ENCODE measurements at regions not wholly inside any gene's neighbourhood (a gene's known extent, or its start where the extent isn't known, plus 50 kb on each side); places are given as distances from the start of the nearest gene placed in this dataset.

DNA sequence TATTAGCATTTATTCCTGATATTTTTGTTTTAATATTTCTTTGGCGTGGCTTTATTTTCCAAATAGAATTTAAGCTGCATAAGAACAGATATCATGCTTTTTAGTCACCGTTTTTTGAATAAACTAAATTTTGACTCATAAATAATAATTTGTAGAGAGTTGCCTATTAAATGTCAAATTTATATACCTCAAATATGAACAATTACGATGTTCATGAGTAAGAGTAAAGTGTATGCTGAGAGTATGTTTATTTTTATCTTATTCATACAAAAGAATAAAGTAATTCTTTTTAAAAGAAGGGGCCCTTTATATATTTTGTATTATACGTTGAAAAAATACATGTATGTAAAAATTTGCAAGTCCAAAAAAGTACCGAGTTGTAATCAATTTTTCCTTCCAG, 126.5 kb upstream of the NRIP1 start:
- H3K27ac ChIP-seq (ENCODE audit: low read depth in 2 of 2, low read length in 2 of 2): no peak overlapping the region
- H3K9ac ChIP-seq (ENCODE audit: low read length in 3 of 3): no peak overlapping the region
- DNase-seq (no peak), FAIRE-seq (no peak)
- H3K9me3 ChIP-seq (ENCODE audit: control insufficient read depth in 2 of 3, insufficient read depth in 1 of 3, low read length in 3 of 3): no peaks in the 10 kb centered on the region
- TF ChIP-seq, protein P1, sequence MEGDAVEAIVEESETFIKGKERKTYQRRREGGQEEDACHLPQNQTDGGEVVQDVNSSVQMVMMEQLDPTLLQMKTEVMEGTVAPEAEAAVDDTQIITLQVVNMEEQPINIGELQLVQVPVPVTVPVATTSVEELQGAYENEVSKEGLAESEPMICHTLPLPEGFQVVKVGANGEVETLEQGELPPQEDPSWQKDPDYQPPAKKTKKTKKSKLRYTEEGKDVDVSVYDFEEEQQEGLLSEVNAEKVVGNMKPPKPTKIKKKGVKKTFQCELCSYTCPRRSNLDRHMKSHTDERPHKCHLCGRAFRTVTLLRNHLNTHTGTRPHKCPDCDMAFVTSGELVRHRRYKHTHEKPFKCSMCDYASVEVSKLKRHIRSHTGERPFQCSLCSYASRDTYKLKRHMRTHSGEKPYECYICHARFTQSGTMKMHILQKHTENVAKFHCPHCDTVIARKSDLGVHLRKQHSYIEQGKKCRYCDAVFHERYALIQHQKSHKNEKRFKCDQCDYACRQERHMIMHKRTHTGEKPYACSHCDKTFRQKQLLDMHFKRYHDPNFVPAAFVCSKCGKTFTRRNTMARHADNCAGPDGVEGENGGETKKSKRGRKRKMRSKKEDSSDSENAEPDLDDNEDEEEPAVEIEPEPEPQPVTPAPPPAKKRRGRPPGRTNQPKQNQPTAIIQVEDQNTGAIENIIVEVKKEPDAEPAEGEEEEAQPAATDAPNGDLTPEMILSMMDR (IDR thresholded peaks at IDR 0.05; ENCODE audit: borderline replicate concordance, extremely low read depth, insufficient read depth): no peak
- H3K4me1 ChIP-seq (ENCODE audit: control insufficient read depth in 2 of 3, insufficient read depth in 2 of 3, low read depth in 1 of 3, low read length in 3 of 3): no peaks in the 10 kb centered on the region
- H3K36me3 ChIP-seq (ENCODE audit: control insufficient read depth in 2 of 3, insufficient read depth in 3 of 3, low read length in 3 of 3): no peaks in the 10 kb centered on the region
- H3K4me3 ChIP-seq (ENCODE audit: low read length in 3 of 3): no peak overlapping the region
- intact Hi-C loops (cut with DNase I): no loop called here
- H3K27me3 ChIP-seq (ENCODE audit: control insufficient read depth, insufficient read depth, low read length): no peaks in the 10 kb centered on the region

DNA sequence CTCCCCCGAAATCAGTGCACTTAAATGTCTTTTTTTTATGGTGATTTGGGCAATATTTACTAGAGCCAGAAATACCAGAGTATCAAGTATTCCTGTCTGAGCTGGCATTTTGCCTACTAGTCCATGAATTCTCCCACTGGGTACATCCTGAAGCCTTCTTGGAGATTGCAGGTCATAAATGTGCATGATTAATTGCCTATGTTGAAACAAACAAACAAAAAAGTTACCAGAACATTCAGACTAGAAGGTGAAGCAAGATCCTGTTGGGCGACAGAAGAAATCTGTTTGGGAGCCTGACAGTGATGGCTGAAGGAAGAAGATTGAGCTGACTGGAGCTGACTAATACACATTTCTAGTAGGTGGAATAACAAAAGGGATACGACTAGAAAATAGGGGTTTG, 127.4 kb upstream of the NRIP1 start:
- peak in 2 of 5 donors; percentile 44 to 61 for DNase-seq
- Histone ChIP-seq H3K27me3 (ENCODE audit: control insufficient read depth, insufficient read depth, low read length) (no peaks in the 10 kb centered on the region), H3K9me3 (ENCODE audit: control insufficient read depth in 2 of 3, insufficient read depth in 1 of 3, low read length in 3 of 3) (no peaks in the 10 kb centered on the region), H3K36me3 (ENCODE audit: control insufficient read depth in 2 of 3, insufficient read depth in 3 of 3, low read length in 3 of 3) (no peaks in the 10 kb centered on the region), H3K4me3 (ENCODE audit: low read length in 3 of 3) (no peak overlapping the region), H3K4me1 (ENCODE audit: control insufficient read depth in 2 of 3, insufficient read depth in 2 of 3, low read depth in 1 of 3, low read length in 3 of 3) (no peaks in the 10 kb centered on the region), H3K9ac (ENCODE audit: low read length in 3 of 3) (no peak overlapping the region), H3K27ac (ENCODE audit: low read depth in 2 of 2, low read length in 2 of 2) (no peak overlapping the region)
- TF ChIP-seq, protein P1 (IDR thresholded peaks at IDR 0.05; ENCODE audit: borderline replicate concordance, extremely low read depth, insufficient read depth): no peak
- no peak for FAIRE-seq
- intact Hi-C loops (cut with DNase I): no loop called here

DNA sequence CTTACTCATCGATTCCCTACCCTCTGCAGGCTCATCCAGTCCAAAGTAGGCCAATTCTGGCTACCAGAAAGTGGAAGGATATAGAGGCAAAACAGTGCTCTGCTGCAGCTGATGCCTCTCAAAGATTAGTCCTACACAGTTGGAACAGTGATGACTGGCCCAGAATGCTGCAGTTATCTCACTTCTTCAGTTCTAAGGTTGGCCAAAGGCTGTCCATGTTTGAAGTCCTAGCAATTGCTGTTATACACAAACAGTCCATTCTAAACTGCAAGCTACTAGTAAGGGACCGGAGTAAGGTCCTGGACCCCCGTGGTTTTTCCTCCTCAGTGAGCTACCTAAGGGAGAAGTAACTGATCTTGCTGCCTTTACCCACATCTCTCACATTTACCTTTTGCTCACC, 129.1 kb upstream of the NRIP1 start:
- Histone ChIP-seq H3K4me1 (ENCODE audit: control insufficient read depth in 2 of 3, insufficient read depth in 2 of 3, low read depth in 1 of 3, low read length in 3 of 3) (no peaks in the 10 kb centered on the region), H3K4me3 (ENCODE audit: low read length in 3 of 3) (no peak overlapping the region), H3K36me3 (ENCODE audit: control insufficient read depth in 2 of 3, insufficient read depth in 3 of 3, low read length in 3 of 3) (no peaks in the 10 kb centered on the region), H3K9ac (ENCODE audit: low read length in 3 of 3) (no peak overlapping the region), H3K27me3 (ENCODE audit: control insufficient read depth, insufficient read depth, low read length) (no peaks in the 10 kb centered on the region), H3K9me3 (ENCODE audit: control insufficient read depth in 2 of 3, insufficient read depth in 1 of 3, low read length in 3 of 3) (no peaks in the 10 kb centered on the region), H3K27ac (ENCODE audit: low read depth in 2 of 2, low read length in 2 of 2) (no peak overlapping the region)
- TF ChIP-seq, protein P1 (IDR thresholded peaks at IDR 0.05; ENCODE audit: borderline replicate concordance, extremely low read depth, insufficient read depth): no peak
- FAIRE-seq (no peak), DNase-seq (no peak)
- intact Hi-C loops (cut with DNase I): no loop called here

DNA sequence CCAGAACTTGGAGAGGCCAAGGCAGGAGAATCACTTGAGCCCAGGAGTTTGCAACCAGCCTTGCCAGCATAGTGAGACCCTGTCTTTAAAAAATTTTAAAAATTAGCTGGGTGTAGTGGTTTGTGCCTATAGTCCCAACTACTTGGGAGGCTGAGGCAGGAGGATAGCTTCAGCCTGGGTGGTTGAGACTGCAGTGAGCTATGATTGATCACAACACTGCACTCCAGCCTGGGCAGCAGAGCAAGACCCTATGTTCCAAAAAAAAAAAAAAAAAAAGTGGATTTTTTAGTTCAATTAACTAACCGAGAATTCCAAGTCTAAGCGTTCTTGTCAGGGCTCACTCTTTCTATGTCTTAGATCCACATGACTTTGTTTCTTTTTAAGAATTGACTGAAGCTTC, 130.3 kb upstream of the NRIP1 start:
- no peaks in the 10 kb centered on the region for H3K27me3 ChIP-seq (ENCODE audit: control insufficient read depth, insufficient read depth, low read length)

More for the DNA sequence above, 130.3 kb upstream of the NRIP1 start:
- H3K36me3 ChIP-seq (ENCODE audit: control insufficient read depth in 2 of 3, insufficient read depth in 3 of 3, low read length in 3 of 3): no peaks in the 10 kb centered on the region
- no peak for FAIRE-seq
- intact Hi-C loops (cut with DNase I): no loop called here
- no peaks in the 10 kb centered on the region for H3K9me3 ChIP-seq (ENCODE audit: control insufficient read depth in 2 of 3, insufficient read depth in 1 of 3, low read length in 3 of 3)
- H3K4me1 ChIP-seq (ENCODE audit: control insufficient read depth in 2 of 3, insufficient read depth in 2 of 3, low read depth in 1 of 3, low read length in 3 of 3): no peaks in the 10 kb centered on the region
- DNase-seq: no peak
- H3K4me3 ChIP-seq (ENCODE audit: low read length in 3 of 3): no peak overlapping the region
- TF ChIP-seq, protein P1 (IDR thresholded peaks at IDR 0.05; ENCODE audit: borderline replicate concordance, extremely low read depth, insufficient read depth): no peak
- H3K27ac ChIP-seq (ENCODE audit: low read depth in 2 of 2, low read length in 2 of 2): no peak overlapping the region
- H3K9ac ChIP-seq (ENCODE audit: low read length in 3 of 3): no peak overlapping the region

Data from kidney (tissue), 13 donors.